K562 (cell line): ENCODE measurements at regions not wholly inside any gene's neighbourhood (a gene's known extent, or its start where the extent isn't known, plus 50 kb on each side); places are given as distances from the start of the nearest gene placed in this dataset.

ENCODE experiments used
- ARID2 ChIP-seq: fragments of 450-650 bp; IDR thresholded peaks from 2 replicates; pipeline ENCODE4 v1.6.1; 2017; ENCODE audit warnings: antibody characterized with exemption, mild to moderate bottlenecking
- CEBPB ChIP-seq: fragments of 450-650 bp; IDR thresholded peaks from 2 replicates; pipeline ENCODE4 v1.6.1; 2016; ENCODE audit warnings: missing genetic modification characterization, missing compliant biosample characterization
- DACH1 ChIP-seq: fragments of 450-650 bp; IDR thresholded peaks from 2 replicates; pipeline ENCODE4 v1.6.1; 2018; ENCODE audit not compliant: partially characterized antibody
- DIDO1 ChIP-seq: fragments of 450-650 bp; IDR thresholded peaks from 2 replicates; pipeline ENCODE4 v1.6.1; 2016; ENCODE audit warnings: low read depth, missing biosample characterization, missing genetic modification characterization
- FOXA3 ChIP-seq, 2 experiments: fragments of 450-650 bp in 1 of 2; sonication (generic) in 1 of 2; formaldehyde crosslinking; IDR thresholded peaks in 1 of 2; conservative IDR thresholded peaks in 1 of 2; 2 replicates each; pipeline versions ENCODE4 v1.4.0 to v1.8.0; 2020 to 2022; ENCODE audit warnings: mild to moderate bottlenecking in 2 of 2, missing genetic modification reagents in 1 of 2
- GMEB1 ChIP-seq: fragments of 250-450 bp; sonication (Bioruptor Pico); IDR thresholded peaks from 2 replicates; pipeline ENCODE4 v1.4.0; 2020; ENCODE audit warnings: mild to moderate bottlenecking
- HNRNPH1 ChIP-seq: fragments of 200-400 bp; formaldehyde crosslinking; optimal IDR thresholded peaks from 2 replicates; pipeline ENCODE3; 2017; ENCODE audit warnings: low read depth, mild to moderate bottlenecking, low read length, moderate library complexity
- MED1 ChIP-seq: sonication (generic); formaldehyde crosslinking; IDR thresholded peaks from 2 replicates; pipeline ENCODE4 v1.8.1; 2023; ENCODE audit warnings: missing genetic modification reagents, borderline replicate concordance
- POLR3G ChIP-seq: IDR thresholded peaks from 2 replicates; pipeline ENCODE4 v1.6.1; 2011; ENCODE audit not compliant: insufficient read length, insufficient replicate concordance; ENCODE audit errors: extremely low read depth
- ZBTB17 ChIP-seq: fragments of 450-650 bp; formaldehyde crosslinking; IDR thresholded peaks from 2 replicates; pipeline ENCODE4 v1.4.0; 2020; ENCODE audit warnings: mild to moderate bottlenecking
- ZKSCAN1 ChIP-seq: fragments of 150-350 bp; IDR thresholded peaks from 2 replicates; pipeline ENCODE4 v1.6.1; 2016; ENCODE audit warnings: low read depth, low read length
- ZNF133 ChIP-seq: fragments of 250-450 bp; sonication (Bioruptor Pico); IDR thresholded peaks from 2 replicates; pipeline ENCODE4 v1.4.0; 2020; ENCODE audit warnings: mild to moderate bottlenecking
- ZNF212 ChIP-seq: fragments of 450-650 bp; formaldehyde crosslinking; IDR thresholded peaks from 2 replicates; pipeline ENCODE4 v1.4.0; 2020; ENCODE audit warnings: mild to moderate bottlenecking
- TF ChIP-seq, protein P1 (sequence below): fragments of 250-450 bp; sonication (Bioruptor Pico); IDR thresholded peaks from 2 replicates; pipeline ENCODE4 v1.4.0; 2020
- TF ChIP-seq, protein P2 (sequence below), 2 experiments: fragments of 450-650 bp; conservative IDR thresholded peaks; 2 replicates each; pipeline ENCODE4 v1.6.1; 2017; ENCODE audit warnings: mild to moderate bottlenecking in 2 of 2, moderate library complexity in 2 of 2
- TF ChIP-seq, protein P3 (sequence below), 2 experiments: IDR thresholded peaks; 2 replicates each; pipeline ENCODE4 v1.6.1; 2011; ENCODE audit warnings: borderline replicate concordance in 1 of 2, control low read depth in 1 of 2, low read depth in 1 of 2, low read length in 1 of 2, mild to moderate bottlenecking in 1 of 2, mixed read lengths in 1 of 2, moderate library complexity in 1 of 2; ENCODE audit not compliant: insufficient read depth in 1 of 2, insufficient read length in 1 of 2, poor library complexity in 1 of 2, severe bottlenecking in 1 of 2; ENCODE audit errors: extremely low read depth in 1 of 2

DNA sequence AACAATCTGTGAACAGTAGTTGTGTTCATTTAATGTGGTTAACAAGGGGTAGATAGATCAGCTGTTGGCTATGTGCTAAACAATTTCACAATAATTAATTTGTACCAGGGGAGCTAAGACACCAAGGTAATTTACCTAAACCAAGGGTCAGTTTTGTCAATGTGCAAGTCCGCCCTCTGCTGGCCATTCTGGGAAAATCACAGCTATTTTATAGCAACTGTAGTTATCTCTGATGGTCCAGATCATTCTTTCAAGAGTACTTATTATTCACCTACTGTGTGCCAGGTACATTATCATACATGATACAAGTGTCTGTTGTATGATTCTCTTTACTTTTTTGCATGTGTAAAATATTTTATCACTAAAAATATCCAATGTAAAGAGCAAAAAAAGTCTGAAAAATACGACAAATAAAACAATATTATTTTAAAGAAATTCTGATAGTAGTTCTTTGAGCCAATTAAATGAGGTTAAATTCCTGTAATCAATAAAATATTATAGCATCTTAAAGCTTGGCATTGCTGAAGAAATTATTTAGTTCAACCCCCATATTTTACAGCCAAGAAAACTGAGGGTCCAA is 312.3 kb upstream of the FAM78B start (continued):
- TF ChIP-seq DACH1 (peak; percentile 41), MED1 (CRISPR knock-in tag) (no peak), ZKSCAN1 (peak; percentile 76), DIDO1 (no peak), ZBTB17 (CRISPR knock-in tag) (no peak), HNRNPH1 (no peak), GMEB1 (CRISPR knock-in tag) (no peak), FOXA3 (CRISPR knock-in tag; conservative IDR thresholded peaks at IDR 0.05 in 1 of 2, IDR thresholded peaks at IDR 0.05 in 1 of 2) (no peak), POLR3G (no peak), ZNF133 (CRISPR knock-in tag) (no peak), ZNF212 (CRISPR knock-in tag) (no peak), CEBPB (tag) (peak; percentile 72), ARID2 (no peak)
- TF ChIP-seq, protein P1, sequence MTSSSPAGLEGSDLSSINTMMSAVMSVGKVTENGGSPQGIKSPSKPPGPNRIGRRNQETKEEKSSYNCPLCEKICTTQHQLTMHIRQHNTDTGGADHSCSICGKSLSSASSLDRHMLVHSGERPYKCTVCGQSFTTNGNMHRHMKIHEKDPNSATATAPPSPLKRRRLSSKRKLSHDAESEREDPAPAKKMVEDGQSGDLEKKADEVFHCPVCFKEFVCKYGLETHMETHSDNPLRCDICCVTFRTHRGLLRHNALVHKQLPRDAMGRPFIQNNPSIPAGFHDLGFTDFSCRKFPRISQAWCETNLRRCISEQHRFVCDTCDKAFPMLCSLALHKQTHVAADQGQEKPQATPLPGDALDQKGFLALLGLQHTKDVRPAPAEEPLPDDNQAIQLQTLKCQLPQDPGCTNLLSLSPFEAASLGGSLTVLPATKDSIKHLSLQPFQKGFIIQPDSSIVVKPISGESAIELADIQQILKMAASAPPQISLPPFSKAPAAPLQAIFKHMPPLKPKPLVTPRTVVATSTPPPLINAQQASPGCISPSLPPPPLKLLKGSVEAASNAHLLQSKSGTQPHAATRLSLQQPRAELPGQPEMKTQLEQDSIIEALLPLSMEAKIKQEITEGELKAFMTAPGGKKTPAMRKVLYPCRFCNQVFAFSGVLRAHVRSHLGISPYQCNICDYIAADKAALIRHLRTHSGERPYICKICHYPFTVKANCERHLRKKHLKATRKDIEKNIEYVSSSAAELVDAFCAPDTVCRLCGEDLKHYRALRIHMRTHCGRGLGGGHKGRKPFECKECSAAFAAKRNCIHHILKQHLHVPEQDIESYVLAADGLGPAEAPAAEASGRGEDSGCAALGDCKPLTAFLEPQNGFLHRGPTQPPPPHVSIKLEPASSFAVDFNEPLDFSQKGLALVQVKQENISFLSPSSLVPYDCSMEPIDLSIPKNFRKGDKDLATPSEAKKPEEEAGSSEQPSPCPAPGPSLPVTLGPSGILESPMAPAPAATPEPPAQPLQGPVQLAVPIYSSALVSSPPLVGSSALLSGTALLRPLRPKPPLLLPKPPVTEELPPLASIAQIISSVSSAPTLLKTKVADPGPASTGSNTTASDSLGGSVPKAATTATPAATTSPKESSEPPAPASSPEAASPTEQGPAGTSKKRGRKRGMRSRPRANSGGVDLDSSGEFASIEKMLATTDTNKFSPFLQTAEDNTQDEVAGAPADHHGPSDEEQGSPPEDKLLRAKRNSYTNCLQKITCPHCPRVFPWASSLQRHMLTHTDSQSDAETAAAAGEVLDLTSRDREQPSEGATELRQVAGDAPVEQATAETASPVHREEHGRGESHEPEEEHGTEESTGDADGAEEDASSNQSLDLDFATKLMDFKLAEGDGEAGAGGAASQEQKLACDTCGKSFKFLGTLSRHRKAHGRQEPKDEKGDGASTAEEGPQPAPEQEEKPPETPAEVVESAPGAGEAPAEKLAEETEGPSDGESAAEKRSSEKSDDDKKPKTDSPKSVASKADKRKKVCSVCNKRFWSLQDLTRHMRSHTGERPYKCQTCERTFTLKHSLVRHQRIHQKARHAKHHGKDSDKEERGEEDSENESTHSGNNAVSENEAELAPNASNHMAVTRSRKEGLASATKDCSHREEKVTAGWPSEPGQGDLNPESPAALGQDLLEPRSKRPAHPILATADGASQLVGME (CRISPR knock-in tag), result no peak
- TF ChIP-seq, protein P2, sequence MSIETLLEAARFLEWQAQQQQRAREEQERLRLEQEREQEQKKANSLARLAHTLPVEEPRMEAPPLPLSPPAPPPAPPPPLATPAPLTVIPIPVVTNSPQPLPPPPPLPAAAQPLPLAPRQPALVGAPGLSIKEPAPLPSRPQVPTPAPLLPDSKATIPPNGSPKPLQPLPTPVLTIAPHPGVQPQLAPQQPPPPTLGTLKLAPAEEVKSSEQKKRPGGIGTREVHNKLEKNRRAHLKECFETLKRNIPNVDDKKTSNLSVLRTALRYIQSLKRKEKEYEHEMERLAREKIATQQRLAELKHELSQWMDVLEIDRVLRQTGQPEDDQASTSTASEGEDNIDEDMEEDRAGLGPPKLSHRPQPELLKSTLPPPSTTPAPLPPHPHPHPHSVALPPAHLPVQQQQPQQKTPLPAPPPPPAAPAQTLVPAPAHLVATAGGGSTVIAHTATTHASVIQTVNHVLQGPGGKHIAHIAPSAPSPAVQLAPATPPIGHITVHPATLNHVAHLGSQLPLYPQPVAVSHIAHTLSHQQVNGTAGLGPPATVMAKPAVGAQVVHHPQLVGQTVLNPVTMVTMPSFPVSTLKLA (conservative IDR thresholded peaks at IDR 0.05), result no peak
- TF ChIP-seq, protein P3, sequence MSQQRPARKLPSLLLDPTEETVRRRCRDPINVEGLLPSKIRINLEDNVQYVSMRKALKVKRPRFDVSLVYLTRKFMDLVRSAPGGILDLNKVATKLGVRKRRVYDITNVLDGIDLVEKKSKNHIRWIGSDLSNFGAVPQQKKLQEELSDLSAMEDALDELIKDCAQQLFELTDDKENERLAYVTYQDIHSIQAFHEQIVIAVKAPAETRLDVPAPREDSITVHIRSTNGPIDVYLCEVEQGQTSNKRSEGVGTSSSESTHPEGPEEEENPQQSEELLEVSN (IDR thresholded peaks at IDR 0.05; ENCODE audit: borderline replicate concordance in 1 of 2, extremely low read depth in 1 of 2, insufficient read depth in 1 of 2, insufficient read length in 1 of 2, low read depth in 1 of 2, low read length in 1 of 2, poor library complexity in 1 of 2, severe bottlenecking in 1 of 2), result no peak
